ENCODE measurements at regions not wholly inside any gene's neighbourhood (a gene's known extent, or its start where the extent isn't known, plus 50 kb on each side); places are given as distances from the start of the nearest gene placed in this dataset.

- DNase-seq (ENCODE audit: low read depth) = no peak
- no peak overlapping the region for H3K4me3 ChIP-seq (ENCODE audit: low read depth, low read length)
- TF ChIP-seq CTCF (IDR thresholded peaks at IDR 0.05; ENCODE audit: control insufficient read depth, extremely low read depth, insufficient read depth) = no peak
These were observed 156.8 kb upstream of the NFE2L3 start for GRCh38 chr7:25995216-25995615.

- H3K4me3 ChIP-seq (ENCODE audit: low read depth, low read length) = no peak overlapping the region
- 0 out of 2 replicates have a peak, but pooled peaks have one; percentile 6 for TF ChIP-seq CTCF (IDR thresholded peaks at IDR 0.05; ENCODE audit: control insufficient read depth, extremely low read depth, insufficient read depth)
- DNase-seq (ENCODE audit: low read depth) = no peak
These were observed 156.0 kb upstream of the NFE2L3 start for GRCh38 chr7:25996006-25996408.

GRCh38 chr7:25998499-25998898, 153.5 kb upstream of the NFE2L3 start:
- TF ChIP-seq CTCF (IDR thresholded peaks at IDR 0.05; ENCODE audit: control insufficient read depth, extremely low read depth, insufficient read depth) = no peak
- DNase-seq (ENCODE audit: low read depth) = no peak
- no peak overlapping the region for H3K4me3 ChIP-seq (ENCODE audit: low read depth, low read length)

- no peak overlapping the region for H3K4me3 ChIP-seq (ENCODE audit: low read depth, low read length)
- TF ChIP-seq CTCF (IDR thresholded peaks at IDR 0.05; ENCODE audit: control insufficient read depth, extremely low read depth, insufficient read depth) = no peak
These were observed 151.2 kb upstream of the NFE2L3 start for GRCh38 chr7:26000841-26001240.

GRCh38 chr7:26001662-26002244, 150.2 kb upstream of the NFE2L3 start:
- no peak for DNase-seq (ENCODE audit: low read depth)
- no peak for TF ChIP-seq CTCF (IDR thresholded peaks at IDR 0.05; ENCODE audit: control insufficient read depth, extremely low read depth, insufficient read depth)
- H3K4me3 ChIP-seq (ENCODE audit: low read depth, low read length) = no peak overlapping the region

More at GRCh38 chr7:26000841-26001240, 151.2 kb upstream of the NFE2L3 start:
- DNase-seq (ENCODE audit: low read depth) = no peak

- H3K4me3 ChIP-seq (ENCODE audit: low read depth, low read length) = no peak overlapping the region
- no peak for DNase-seq (ENCODE audit: low read depth)
- no peak for TF ChIP-seq CTCF (IDR thresholded peaks at IDR 0.05; ENCODE audit: control insufficient read depth, extremely low read depth, insufficient read depth)
These were observed 146.2 kb upstream of the NFE2L3 start for GRCh38 chr7:26005683-26006410.

All from LNCaP clone FGC (cell line).